Keratinocyte (primary cell): ENCODE measurements at regions not wholly inside any gene's neighbourhood (a gene's known extent, or its start where the extent isn't known, plus 50 kb on each side); places are given as distances from the start of the nearest gene placed in this dataset.

Experiments
- DNase-seq: peaks from one replicate; pipeline ENCODE4 v3.0.0-alpha.2; 2011; ENCODE audit warnings: low read depth, missing footprints, low spot score
- FAIRE-seq: peaks from 2 replicates; lab custom pipeline; 2011; peaks lifted over from hg19 to GRCh38; lab: Jason Lieb, UNC
- H2AFZ ChIP-seq: 2 replicates; pipeline ENCODE4 v1.6.0; 2012; ENCODE audit warnings: low read length, control low read depth, inconsistent platforms; ENCODE audit not compliant: control insufficient read depth
- H3K27ac ChIP-seq: 2 replicates; pipeline ENCODE4 v1.5.1; 2011; ENCODE audit warnings: low read length; ENCODE audit not compliant: control insufficient read depth, insufficient read depth
- H3K27me3 ChIP-seq: 3 replicates; pipeline ENCODE4 v1.6.0; 2011; ENCODE audit warnings: low read length; ENCODE audit not compliant: control insufficient read depth, insufficient read depth; ENCODE audit errors: extremely low read depth
- H3K36me3 ChIP-seq, 2 experiments: 2 replicates in 1 of 2; 3 replicates in 1 of 2; pipeline ENCODE4 v1.5.1; 2011; ENCODE audit warnings: low read length in 2 of 2, mild to moderate bottlenecking in 1 of 2; ENCODE audit not compliant: control insufficient read depth in 2 of 2, insufficient read depth in 2 of 2; ENCODE audit errors: extremely low read depth in 1 of 2
- H3K4me1 ChIP-seq: 3 replicates; pipeline ENCODE4 v1.5.1; 2011; ENCODE audit warnings: low read length; ENCODE audit not compliant: control insufficient read depth, insufficient read depth; ENCODE audit errors: extremely low read depth
- H3K4me2 ChIP-seq: 3 replicates; pipeline ENCODE4 v1.6.0; 2011; ENCODE audit warnings: low read depth, low read length; ENCODE audit not compliant: control insufficient read depth, insufficient read depth; ENCODE audit errors: extremely low read depth
- H3K4me3 ChIP-seq, 3 experiments: fragments of 200-600 bp in 1 of 3; sonication (generic) in 1 of 3; 2 replicates in 2 of 3; 3 replicates in 1 of 3; pipeline ENCODE4 v1.5.1; 2011 to 2016; ENCODE audit warnings: low read length in 3 of 3, mild to moderate bottlenecking in 3 of 3, control low read depth in 2 of 3, inconsistent platforms in 1 of 3, low read depth in 1 of 3, mixed read lengths in 1 of 3, mixed run types in 1 of 3, moderate library complexity in 1 of 3; ENCODE audit not compliant: control insufficient read depth in 2 of 3, insufficient read depth in 2 of 3; ENCODE audit errors: extremely low read depth in 1 of 3
- H3K79me2 ChIP-seq: 2 replicates; pipeline ENCODE4 v1.6.0; 2012; ENCODE audit warnings: low read length; ENCODE audit not compliant: control insufficient read depth, insufficient read depth
- H3K9ac ChIP-seq: 3 replicates; pipeline ENCODE4 v1.6.0; 2011; ENCODE audit warnings: low read length; ENCODE audit not compliant: control insufficient read depth, insufficient read depth; ENCODE audit errors: extremely low read depth
- H3K9me1 ChIP-seq: 3 replicates; pipeline ENCODE4 v1.6.0; 2011; ENCODE audit warnings: low read length; ENCODE audit not compliant: control insufficient read depth, insufficient read depth; ENCODE audit errors: extremely low read depth
- H3K9me3 ChIP-seq: 2 replicates; pipeline ENCODE4 v1.5.1; 2012; ENCODE audit warnings: low read depth, low read length; ENCODE audit not compliant: control insufficient read depth
- H4K20me1 ChIP-seq: 3 replicates; pipeline ENCODE4 v1.6.0; 2011; ENCODE audit warnings: low read length; ENCODE audit not compliant: control insufficient read depth, insufficient read depth; ENCODE audit errors: extremely low read depth
- EZH2 ChIP-seq: IDR thresholded peaks from one replicate; pipeline ENCODE4 v1.6.1; 2012; ENCODE audit warnings: inconsistent platforms, mild to moderate bottlenecking, low read length, moderate library complexity
- dilution Hi-C: fragments of 300-500 bp; cut with MboI; formaldehyde crosslinking; loops from one replicate; pipeline ENCODE4 v1.7.0; 2020; ENCODE audit warnings: low sequenced_read_pairs; ENCODE audit not compliant: extremely low pct_ligation_motif_present
- TF ChIP-seq, protein P1 (sequence below), 3 experiments: IDR thresholded peaks in 1 of 3; conservative IDR thresholded peaks in 1 of 3; optimal IDR thresholded peaks in 1 of 3; 2 replicates in 2 of 3; 3 replicates in 1 of 3; pipeline versions ENCODE3 to v1.5.1; 2011; ENCODE audit warnings: low read length in 3 of 3, mild to moderate bottlenecking in 3 of 3, moderate library complexity in 2 of 3, control low read depth in 1 of 3, inconsistent platforms in 1 of 3; ENCODE audit not compliant: insufficient read depth in 2 of 3; ENCODE audit errors: extremely low read depth in 1 of 3

GRCh38 chr20:40294747-40295146, 394.3 kb downstream of the MAFB start:
- Histone ChIP-seq H3K4me3 (no peak overlapping the region), H3K36me3 (no peaks in the 10 kb centered on the region), H2AFZ (no peak overlapping the region), H3K4me2 (no peak overlapping the region), H3K27me3 (no peaks in the 10 kb centered on the region), H3K27ac (no peak overlapping the region), H4K20me1 (no peaks in the 10 kb centered on the region), H3K9me1 (no peaks in the 10 kb centered on the region), H3K4me1 (no peaks in the 10 kb centered on the region), H3K9me3 (no peaks in the 10 kb centered on the region), H3K79me2 (no peaks in the 10 kb centered on the region), H3K9ac (no peak overlapping the region)
- TF ChIP-seq EZH2 = no peak
- TF ChIP-seq, protein P1, sequence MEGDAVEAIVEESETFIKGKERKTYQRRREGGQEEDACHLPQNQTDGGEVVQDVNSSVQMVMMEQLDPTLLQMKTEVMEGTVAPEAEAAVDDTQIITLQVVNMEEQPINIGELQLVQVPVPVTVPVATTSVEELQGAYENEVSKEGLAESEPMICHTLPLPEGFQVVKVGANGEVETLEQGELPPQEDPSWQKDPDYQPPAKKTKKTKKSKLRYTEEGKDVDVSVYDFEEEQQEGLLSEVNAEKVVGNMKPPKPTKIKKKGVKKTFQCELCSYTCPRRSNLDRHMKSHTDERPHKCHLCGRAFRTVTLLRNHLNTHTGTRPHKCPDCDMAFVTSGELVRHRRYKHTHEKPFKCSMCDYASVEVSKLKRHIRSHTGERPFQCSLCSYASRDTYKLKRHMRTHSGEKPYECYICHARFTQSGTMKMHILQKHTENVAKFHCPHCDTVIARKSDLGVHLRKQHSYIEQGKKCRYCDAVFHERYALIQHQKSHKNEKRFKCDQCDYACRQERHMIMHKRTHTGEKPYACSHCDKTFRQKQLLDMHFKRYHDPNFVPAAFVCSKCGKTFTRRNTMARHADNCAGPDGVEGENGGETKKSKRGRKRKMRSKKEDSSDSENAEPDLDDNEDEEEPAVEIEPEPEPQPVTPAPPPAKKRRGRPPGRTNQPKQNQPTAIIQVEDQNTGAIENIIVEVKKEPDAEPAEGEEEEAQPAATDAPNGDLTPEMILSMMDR (optimal IDR thresholded peaks at IDR 0.05 in 1 of 3, IDR thresholded peaks at IDR 0.05 in 1 of 3, conservative IDR thresholded peaks at IDR 0.05 in 1 of 3; ENCODE audit: extremely low read depth in 1 of 3, insufficient read depth in 2 of 3, low read length in 3 of 3) = no peak
- FAIRE-seq (no peak), DNase-seq (no peak)
- dilution Hi-C loops = no loop called here

- H2AFZ ChIP-seq = no peak overlapping the region
- no peak overlapping the region for H3K4me3 ChIP-seq
- H3K27ac ChIP-seq = no peak overlapping the region
- H3K4me1 ChIP-seq = no peaks in the 10 kb centered on the region
- FAIRE-seq = no peak
- peaks cover 4% of the 10 kb centered on the region for H3K27me3 ChIP-seq
- no peak overlapping the region for H3K9ac ChIP-seq
- dilution Hi-C loops = no loop called here
- H4K20me1 ChIP-seq = no peaks in the 10 kb centered on the region
- no peaks in the 10 kb centered on the region for H3K9me1 ChIP-seq
- H3K4me2 ChIP-seq = no peak overlapping the region
- H3K79me2 ChIP-seq = no peaks in the 10 kb centered on the region
- no peak for DNase-seq
- H3K9me3 ChIP-seq = no peaks in the 10 kb centered on the region
- H3K36me3 ChIP-seq = no peaks in the 10 kb centered on the region
- no peak for TF ChIP-seq EZH2
- TF ChIP-seq, protein P1 (optimal IDR thresholded peaks at IDR 0.05 in 1 of 3, IDR thresholded peaks at IDR 0.05 in 1 of 3, conservative IDR thresholded peaks at IDR 0.05 in 1 of 3; ENCODE audit: extremely low read depth in 1 of 3, insufficient read depth in 2 of 3, low read length in 3 of 3) = no peak
These were observed 394.9 kb downstream of the MAFB start for GRCh38 chr20:40294175-40294574.
